H9 (cell line): ENCODE measurements at regions not wholly inside any gene's neighbourhood (a gene's known extent, or its start where the extent isn't known, plus 50 kb on each side); places are given as distances from the start of the nearest gene placed in this dataset.

ENCODE experiments used
- DNase-seq: peaks from one replicate; pipeline ENCODE4 v3.0.0-alpha.2; 2017
- H2AFZ ChIP-seq: one replicate; pipeline ENCODE4 v1.6.1; 2013; ENCODE audit warnings: mild to moderate bottlenecking, low read length, control low read depth, moderate library complexity
- H2AK5ac ChIP-seq: 2 replicates; pipeline ENCODE4 v1.6.1; 2013; ENCODE audit warnings: low read length, control low read depth, mixed read lengths; ENCODE audit not compliant: insufficient read length
- H2BK120ac ChIP-seq: one replicate; pipeline ENCODE4 v1.6.1; 2013; ENCODE audit warnings: low read depth, mild to moderate bottlenecking, low read length, control low read depth, inconsistent platforms; ENCODE audit not compliant: poor library complexity, severe bottlenecking
- H2BK12ac ChIP-seq: 2 replicates; pipeline ENCODE4 v1.6.1; 2013; ENCODE audit warnings: low read length, control low read depth, mixed read lengths, low read depth; ENCODE audit not compliant: insufficient read length
- H2BK15ac ChIP-seq: 2 replicates; pipeline ENCODE4 v1.6.1; 2013; ENCODE audit warnings: low read depth, low read length, control low read depth
- H2BK20ac ChIP-seq: one replicate; pipeline ENCODE4 v1.6.1; 2013; ENCODE audit warnings: low read depth, mild to moderate bottlenecking, low read length, control low read depth, inconsistent platforms; ENCODE audit not compliant: poor library complexity, severe bottlenecking
- H2BK5ac ChIP-seq: 2 replicates; pipeline ENCODE4 v1.6.1; 2013; ENCODE audit warnings: low read length, control low read depth, mixed read lengths; ENCODE audit not compliant: insufficient read length
- H3K14ac ChIP-seq: 2 replicates; pipeline ENCODE4 v1.6.1; 2013; ENCODE audit warnings: low read length, control low read depth; ENCODE audit not compliant: insufficient read depth
- H3K18ac ChIP-seq: 2 replicates; pipeline ENCODE4 v1.6.1; 2013; ENCODE audit warnings: low read depth, mild to moderate bottlenecking, mixed read lengths, low read length, control low read depth; ENCODE audit not compliant: insufficient read length
- H3K23ac ChIP-seq: 2 replicates; pipeline ENCODE4 v1.6.1; 2013; ENCODE audit warnings: low read length, control low read depth, mixed read lengths, low read depth; ENCODE audit not compliant: insufficient read length
- H3K23me2 ChIP-seq: 2 replicates; pipeline ENCODE4 v1.6.1; 2013; ENCODE audit warnings: low read depth, mild to moderate bottlenecking, mixed read lengths, low read length, control low read depth; ENCODE audit not compliant: insufficient read length, poor library complexity, severe bottlenecking
- H3K27ac ChIP-seq: 2 replicates; pipeline ENCODE4 v1.5.1; 2013; ENCODE audit warnings: low read length, control low read depth, mixed read lengths, low read depth; ENCODE audit not compliant: insufficient read length
- H3K27me3 ChIP-seq: 2 replicates; pipeline ENCODE4 v1.6.1; 2013; ENCODE audit warnings: low read length, control low read depth, inconsistent platforms; ENCODE audit not compliant: insufficient read depth
- H3K4ac ChIP-seq: 2 replicates; pipeline ENCODE4 v1.6.1; 2013; ENCODE audit warnings: low read depth, mild to moderate bottlenecking, control low read depth, inconsistent platforms, low read length, moderate library complexity
- H3K4me1 ChIP-seq: 2 replicates; pipeline ENCODE4 v1.6.1; 2013; ENCODE audit warnings: low read length, control low read depth, inconsistent platforms; ENCODE audit not compliant: insufficient read depth
- H3K4me2 ChIP-seq: 2 replicates; pipeline ENCODE4 v1.6.1; 2013; ENCODE audit warnings: low read length, control low read depth, mixed read lengths; ENCODE audit not compliant: insufficient read length, insufficient read depth
- H3K56ac ChIP-seq: 2 replicates; pipeline ENCODE4 v1.6.1; 2013; ENCODE audit warnings: low read depth, mild to moderate bottlenecking, mixed read lengths, low read length, control low read depth; ENCODE audit not compliant: insufficient read length
- H3K79me1 ChIP-seq: 2 replicates; pipeline ENCODE4 v1.6.1; 2013; ENCODE audit warnings: low read depth, mild to moderate bottlenecking, moderate library complexity, low read length, control low read depth, inconsistent platforms; ENCODE audit not compliant: insufficient read depth, poor library complexity, severe bottlenecking
- H3K79me2 ChIP-seq: 2 replicates; pipeline ENCODE4 v1.6.1; 2013; ENCODE audit warnings: low read length, control low read depth, inconsistent platforms; ENCODE audit not compliant: insufficient read depth
- H3K9ac ChIP-seq: 2 replicates; pipeline ENCODE4 v1.6.1; 2013; ENCODE audit warnings: low read length, control low read depth, mixed read lengths; ENCODE audit not compliant: insufficient read length; ENCODE audit errors: extremely low read depth
- H3K9me3 ChIP-seq: one replicate; pipeline ENCODE4 v1.6.1; 2013; ENCODE audit warnings: low read depth, low read length, inconsistent platforms; ENCODE audit not compliant: control insufficient read depth
- H3T11ph ChIP-seq: one replicate; pipeline ENCODE4 v1.6.1; 2013; ENCODE audit warnings: mild to moderate bottlenecking, low read length, control low read depth, inconsistent platforms
- H4K20me1 ChIP-seq: one replicate; pipeline ENCODE4 v1.6.1; 2013; ENCODE audit not compliant: control insufficient read depth, insufficient read length, insufficient read depth
- H4K5ac ChIP-seq: 2 replicates; pipeline ENCODE4 v1.6.1; 2013; ENCODE audit warnings: low read depth, mild to moderate bottlenecking, mixed read lengths, low read length, control low read depth; ENCODE audit not compliant: insufficient read length
- H4K8ac ChIP-seq: replicated peaks from 2 replicates; pipeline ENCODE4 v1.6.1; 2013; ENCODE audit warnings: low read length, control low read depth, mixed read lengths, low read depth; ENCODE audit not compliant: insufficient read length
- H4K91ac ChIP-seq: 2 replicates; pipeline ENCODE4 v1.6.1; 2013; ENCODE audit warnings: low read depth, mild to moderate bottlenecking, moderate library complexity, mixed read lengths, low read length, control low read depth; ENCODE audit not compliant: insufficient read length
- H3K27ac Mint-ChIP-seq, 3 experiments: 2 replicates in 2 of 3; 3 replicates in 1 of 3; pipeline ENCODE4 v1.8.0; 2020 to 2021; ENCODE audit warnings: mixed read lengths in 3 of 3, mild to moderate bottlenecking in 1 of 3, moderate library complexity in 1 of 3
- H3K27me3 Mint-ChIP-seq: 2 replicates; pipeline ENCODE4 v1.8.0; 2021; ENCODE audit warnings: low read depth, mild to moderate bottlenecking, moderate library complexity, mixed read lengths
- H3K36me3 Mint-ChIP-seq, 3 experiments: 2 replicates in 2 of 3; 3 replicates in 1 of 3; pipeline ENCODE4 v1.8.0; 2020 to 2021; ENCODE audit warnings: low read depth in 3 of 3, mixed read lengths in 3 of 3; ENCODE audit not compliant: insufficient read depth in 1 of 3
- H3K4me1 Mint-ChIP-seq, 2 experiments: 2 replicates each; pipeline ENCODE4 v1.8.0; 2020; ENCODE audit warnings: mixed read lengths in 2 of 2
- H3K4me3 Mint-ChIP-seq, 2 experiments: 2 replicates in 1 of 2; 3 replicates in 1 of 2; pipeline ENCODE4 v1.8.0; 2020 to 2021; ENCODE audit warnings: mild to moderate bottlenecking in 2 of 2, mixed read lengths in 2 of 2, moderate library complexity in 1 of 2
- H3K9me3 Mint-ChIP-seq, 2 experiments: 2 replicates in 1 of 2; 3 replicates in 1 of 2; pipeline ENCODE4 v1.8.0; 2020; ENCODE audit warnings: mild to moderate bottlenecking in 2 of 2, mixed read lengths in 2 of 2, moderate library complexity in 1 of 2
- CTCF ChIP-seq: fragments of 200-600 bp; sonication (generic); conservative IDR thresholded peaks from 3 replicates; pipeline ENCODE4 v1.8.0; 2021; ENCODE audit warnings: antibody characterized with exemption, mild to moderate bottlenecking
- WGBS: extraction: QIAGEN DNeasy Blood & Tissue Kit; methylation state at CpG from one replicate; pipeline ENCODE4 v1.1.7; 2013; ENCODE audit warnings: missing lambda C conversion rate, low lambda C conversion rate, mixed read lengths; ENCODE audit not compliant: insufficient read length; ENCODE audit errors: extremely low coverage; 5-methylcytosine and 5-hydroxymethylcytosine counted together

GRCh38 chr1:99476058-99476457 lies 169.9 kb upstream of the PALMD start:
- H3K9ac ChIP-seq, result no peak overlapping the region
- H3K27ac Mint-ChIP-seq, result no peak overlapping the region

More at GRCh38 chr1:99476058-99476457, 169.9 kb upstream of the PALMD start:
- Histone ChIP-seq H3K9me3 (no peaks in the 10 kb centered on the region), H3K18ac (no peak overlapping the region), H3K79me1 (no peaks in the 10 kb centered on the region), H3K23me2 (no peaks in the 10 kb centered on the region), H4K5ac (no peak overlapping the region), H2BK20ac (no peak overlapping the region), H3T11ph (no peak overlapping the region), H4K8ac (no peak overlapping the region), H3K14ac (no peak overlapping the region), H3K4me2 (no peak overlapping the region), H3K79me2 (no peaks in the 10 kb centered on the region), H2BK5ac (no peak overlapping the region), H3K27ac (no peak overlapping the region), H2BK15ac (no peak overlapping the region), H3K23ac (no peak overlapping the region), H2AFZ (no peak overlapping the region), H4K20me1 (no peaks in the 10 kb centered on the region), H2AK5ac (no peak overlapping the region), H4K91ac (no peak overlapping the region), H3K56ac (no peak overlapping the region), H3K27me3 (no peaks in the 10 kb centered on the region), H2BK12ac (no peak overlapping the region), H2BK120ac (no peak overlapping the region), H3K4ac (no peak overlapping the region), H3K4me1 (no peaks in the 10 kb centered on the region)
- TF ChIP-seq CTCF, result no peak
- DNase-seq, result no peak
- Mint-ChIP-seq H3K27me3 (no peaks in the 10 kb centered on the region), H3K9me3 (no peaks in the 10 kb centered on the region), H3K4me3 (no peak overlapping the region), H3K36me3 (no peaks in the 10 kb centered on the region; a peak in 1 of 7 replicates), H3K4me1 (no peaks in the 10 kb centered on the region)
- no CpG with 5 or more reads among the region's 3 CpGs for WGBS
